Activated naive CD8-positive, alpha-beta T cell treated with anti-CD3 and anti-CD28 coated beads, Interleukin-2, amount 10 ng/mL, durations not matched to agents 7 days and 5 days (primary cell): ENCODE measurements at regions not wholly inside any gene's neighbourhood (a gene's known extent, or its start where the extent isn't known, plus 50 kb on each side); places are given as distances from the start of the nearest gene placed in this dataset.
"Not testable (repeated sequence)": the region's sequence is repeated elsewhere in the genome, so short reads cannot be mapped to it uniquely, and the experiment has no call there.

ENCODE experiments used
- ATAC-seq: fragments of 150-1000 bp; cut with Tn5 transposase; one replicate; pipeline ENCODE4 v1.10.0; 2021; ENCODE audit warnings: low read depth, moderate library complexity
- POLR2A ChIA-PET: fragments of 350-600 bp; sonication (Branson Sonifier 250); formaldehyde crosslinking; loops from one replicate; lab custom pipeline; 2021; ENCODE audit warnings: antibody characterized with exemption; lab: Charles Lee
- DNase-seq: peaks from one replicate; pipeline ENCODE4 v3.0.0; 2021
- H3K27ac Mint-ChIP-seq: one replicate; pipeline ENCODE4 v1.8.0; 2022; ENCODE audit warnings: mild to moderate bottlenecking, mixed read lengths
- H3K27me3 Mint-ChIP-seq: one replicate; pipeline ENCODE4 v1.8.0; 2022; ENCODE audit warnings: mild to moderate bottlenecking, moderate library complexity, mixed read lengths
- H3K36me3 Mint-ChIP-seq: one replicate; pipeline ENCODE4 v1.8.0; 2021; ENCODE audit warnings: mild to moderate bottlenecking, mixed read lengths
- H3K4me1 Mint-ChIP-seq: one replicate; pipeline ENCODE4 v1.8.0; 2021; ENCODE audit warnings: mixed read lengths
- H3K4me3 Mint-ChIP-seq: one replicate; pipeline ENCODE4 v1.8.0; 2022; ENCODE audit warnings: mild to moderate bottlenecking, moderate library complexity, mixed read lengths
- H3K9me3 Mint-ChIP-seq: one replicate; pipeline ENCODE4 v1.8.0; 2021; ENCODE audit warnings: mixed read lengths

DNA sequence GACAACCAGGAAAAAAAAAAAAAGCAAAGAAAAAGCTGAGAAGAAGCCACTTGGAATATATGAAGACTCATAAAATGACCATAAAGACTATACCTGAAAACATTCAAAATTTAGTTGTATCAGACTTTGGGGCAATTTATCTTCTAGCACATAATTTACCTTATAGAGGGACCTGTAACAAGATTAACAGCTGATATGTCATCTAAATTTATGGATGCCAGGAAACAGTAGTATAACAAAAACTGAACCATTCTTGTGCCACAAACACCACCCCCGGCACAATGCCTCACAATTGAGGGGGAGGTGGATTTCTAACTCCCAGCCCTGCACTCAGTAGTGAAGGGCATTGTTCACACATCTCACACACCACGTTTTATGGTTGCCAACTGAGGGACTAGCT, 1352.0 kb downstream of the BRINP3 start:
- POLR2A ChIA-PET = no interaction called here
- ATAC-seq (no peak), DNase-seq (no peak)
- Mint-ChIP-seq H3K27me3 (no peaks in the 10 kb centered on the region), H3K36me3 (no peaks in the 10 kb centered on the region), H3K9me3 (peaks cover 7% of the 10 kb centered on the region), H3K27ac (no peak overlapping the region), H3K4me3 (no peak overlapping the region), H3K4me1 (no peaks in the 10 kb centered on the region)

DNA sequence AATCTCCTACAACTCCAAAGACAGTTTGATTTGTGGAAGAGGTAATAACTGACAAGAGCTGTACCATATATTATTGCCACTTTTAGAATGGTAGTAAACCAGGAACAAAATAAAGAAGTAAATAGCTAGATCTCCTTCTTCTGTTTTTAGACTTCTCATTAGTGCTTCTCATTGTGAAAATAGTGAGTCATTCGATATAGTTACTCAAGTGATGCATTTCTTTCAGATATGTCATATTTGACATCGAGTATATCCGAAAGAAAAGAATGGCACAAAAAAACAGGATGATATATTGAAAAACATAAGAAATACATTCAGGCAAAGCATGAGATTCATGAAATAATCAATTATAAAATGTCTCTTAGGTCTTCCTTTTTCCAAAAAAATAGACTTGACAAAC, 1346.1 kb downstream of the BRINP3 start:
- Mint-ChIP-seq H3K9me3 (peaks cover 1% of the 10 kb centered on the region), H3K4me3 (no peak overlapping the region), H3K36me3 (no peaks in the 10 kb centered on the region), H3K27ac (no peak overlapping the region), H3K4me1 (no peaks in the 10 kb centered on the region), H3K27me3 (no peaks in the 10 kb centered on the region)
- DNase-seq (no peak), ATAC-seq (no peak)
- POLR2A ChIA-PET = no interaction called here

DNA sequence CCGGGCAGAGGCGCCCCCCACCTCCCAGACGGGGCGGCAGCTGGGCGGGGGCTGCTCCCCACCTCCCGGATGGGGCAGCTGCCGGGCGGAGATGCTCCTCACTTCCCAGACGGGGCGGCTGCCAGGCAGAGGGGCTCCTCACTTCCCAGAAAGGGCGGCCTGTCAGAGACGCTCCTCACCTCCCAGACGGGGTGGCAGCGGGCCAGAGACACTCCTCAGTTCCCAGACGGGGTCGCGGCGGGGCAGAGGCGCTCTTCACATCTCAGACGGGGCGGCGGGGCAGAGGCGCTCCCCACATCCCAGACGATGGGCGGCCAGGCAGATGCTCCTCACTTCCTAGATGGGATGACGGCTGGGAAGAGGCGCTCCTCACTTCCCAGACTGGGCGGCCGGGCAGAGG, 1337.9 kb downstream of the BRINP3 start:
- POLR2A ChIA-PET, DNase-seq, H3K9me3 Mint-ChIP-seq, H3K4me1 Mint-ChIP-seq, H3K36me3 Mint-ChIP-seq, H3K4me3 Mint-ChIP-seq, H3K27ac Mint-ChIP-seq, ATAC-seq, H3K27me3 Mint-ChIP-seq: not testable (repeated sequence)

DNA sequence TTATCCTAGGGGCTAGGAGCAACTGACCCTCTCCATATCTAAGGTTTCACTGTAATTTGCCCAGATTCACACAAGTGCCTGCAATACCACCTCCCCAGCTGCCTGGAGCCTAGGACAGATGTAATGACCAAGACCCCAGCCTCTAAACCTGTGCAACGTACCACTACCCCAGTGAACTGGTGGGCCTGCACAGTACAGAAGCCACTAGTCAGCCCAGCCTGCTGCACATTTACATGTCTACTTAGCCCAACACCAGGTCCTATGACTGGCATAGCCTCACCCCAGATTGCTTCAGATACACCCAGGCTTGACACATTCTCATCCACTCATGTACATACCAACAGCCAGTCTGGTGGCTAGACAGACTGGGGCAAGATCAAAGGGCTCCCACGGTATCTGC, 1336.6 kb downstream of the BRINP3 start:
- Mint-ChIP-seq H3K36me3 (no peaks in the 10 kb centered on the region), H3K27me3 (no peaks in the 10 kb centered on the region), H3K4me1 (no peaks in the 10 kb centered on the region), H3K27ac (no peak overlapping the region), H3K9me3 (peaks cover 2% of the 10 kb centered on the region), H3K4me3 (no peak overlapping the region)
- POLR2A ChIA-PET = no interaction called here
- ATAC-seq (no peak), DNase-seq (no peak)

DNA sequence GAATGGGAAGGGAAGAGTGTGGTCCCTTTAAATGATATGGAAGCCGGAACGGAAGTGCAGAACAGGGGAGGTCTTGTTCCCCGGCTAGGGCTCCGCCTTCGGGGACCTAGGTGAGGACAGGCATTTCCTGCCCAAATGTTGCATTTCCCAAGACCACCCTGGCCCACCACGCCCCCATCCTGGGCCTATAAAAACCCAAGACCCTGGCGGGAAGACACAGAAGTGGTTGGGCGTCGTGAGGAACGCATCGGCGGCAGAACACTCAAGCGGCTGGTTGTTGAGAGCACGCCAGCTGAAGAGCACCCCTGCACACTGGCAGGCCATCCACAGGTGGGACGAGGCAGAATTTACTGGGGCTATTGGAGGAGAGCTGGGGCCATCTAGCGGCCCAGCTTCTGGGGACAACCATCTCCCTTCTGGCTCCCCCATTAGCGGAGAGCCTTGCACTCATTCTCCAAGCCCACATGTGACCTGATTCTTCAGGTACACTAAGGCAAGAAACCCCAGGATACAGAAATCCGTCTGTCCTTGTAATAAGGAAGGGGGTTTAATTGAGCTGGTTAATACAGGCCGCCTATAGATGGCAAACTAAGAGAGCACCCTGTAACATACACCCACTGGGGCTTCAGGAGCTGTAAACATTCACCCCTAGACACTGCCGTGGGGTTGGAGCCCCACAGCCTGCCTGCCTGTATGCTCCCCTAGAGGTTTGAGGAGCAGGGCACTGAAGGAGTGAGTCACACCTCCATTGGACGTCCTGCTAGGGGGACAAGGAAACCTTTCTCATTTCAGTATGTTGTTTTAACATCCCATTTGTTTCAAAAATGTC, 1327.9 kb downstream of the BRINP3 start:
- H3K4me1 Mint-ChIP-seq = no peaks in the 10 kb centered on the region
- POLR2A ChIA-PET = no interaction called here
- H3K9me3 Mint-ChIP-seq = peaks cover 3% of the 10 kb centered on the region
- ATAC-seq = no peak
- H3K4me3 Mint-ChIP-seq = no peak overlapping the region
- no peak overlapping the region for H3K27ac Mint-ChIP-seq
- no peaks in the 10 kb centered on the region for H3K36me3 Mint-ChIP-seq
- no peak for DNase-seq
- no peaks in the 10 kb centered on the region for H3K27me3 Mint-ChIP-seq

DNA sequence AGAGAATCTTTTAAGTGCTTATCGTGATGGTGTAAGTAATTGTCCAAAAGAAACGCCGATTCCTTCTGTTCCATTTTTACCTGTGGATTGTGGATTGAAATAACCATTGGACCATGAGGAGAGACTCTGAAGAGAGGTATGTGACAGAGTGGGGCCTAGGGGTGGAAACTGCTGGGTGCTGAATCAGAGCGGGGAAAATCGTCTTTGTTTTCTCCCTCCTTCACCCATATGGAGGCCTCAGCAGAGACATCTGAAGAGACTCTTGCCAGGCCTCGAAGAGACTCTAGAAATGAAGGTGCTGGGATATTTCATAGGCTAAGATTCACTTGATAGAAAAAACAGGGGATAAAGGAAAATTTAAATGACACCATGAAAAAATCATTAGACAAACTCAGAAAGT, 1327.0 kb downstream of the BRINP3 start:
- H3K36me3 Mint-ChIP-seq = no peaks in the 10 kb centered on the region
- no peak overlapping the region for H3K4me3 Mint-ChIP-seq
- no peaks in the 10 kb centered on the region for H3K27me3 Mint-ChIP-seq

DNA sequence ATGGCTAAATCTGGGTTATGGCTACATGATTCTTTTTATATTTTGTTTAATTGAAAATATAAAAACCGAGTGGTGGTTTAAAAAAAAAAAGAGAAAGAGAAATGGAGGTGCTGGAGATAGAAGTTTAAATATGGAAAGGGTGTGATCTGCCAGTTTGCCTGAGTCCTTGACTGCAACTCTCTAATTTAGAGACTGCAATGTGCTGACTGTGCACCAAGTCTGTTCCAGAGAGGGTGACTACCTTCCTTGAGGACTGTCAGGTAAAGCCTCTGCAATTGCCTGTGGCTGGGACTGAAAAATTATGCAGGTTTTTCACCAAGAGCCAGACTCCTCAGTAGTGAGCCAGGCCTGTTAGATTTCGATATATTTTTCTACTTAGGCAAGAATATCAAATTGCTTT, 1326.3 kb downstream of the BRINP3 start:
- Mint-ChIP-seq H3K36me3 (no peaks in the 10 kb centered on the region), H3K27me3 (no peaks in the 10 kb centered on the region), H3K27ac (no peak overlapping the region), H3K4me3 (no peak overlapping the region), H3K4me1 (no peaks in the 10 kb centered on the region), H3K9me3 (peaks cover 3% of the 10 kb centered on the region)
- ATAC-seq (no peak), DNase-seq (no peak)
- POLR2A ChIA-PET = no interaction called here

More for the DNA sequence above, 1327.0 kb downstream of the BRINP3 start:
- no peaks in the 10 kb centered on the region for H3K4me1 Mint-ChIP-seq
- no peak overlapping the region for H3K27ac Mint-ChIP-seq
- H3K9me3 Mint-ChIP-seq = peaks cover 3% of the 10 kb centered on the region
- ATAC-seq (no peak), DNase-seq (no peak)
- POLR2A ChIA-PET = no interaction called here

DNA sequence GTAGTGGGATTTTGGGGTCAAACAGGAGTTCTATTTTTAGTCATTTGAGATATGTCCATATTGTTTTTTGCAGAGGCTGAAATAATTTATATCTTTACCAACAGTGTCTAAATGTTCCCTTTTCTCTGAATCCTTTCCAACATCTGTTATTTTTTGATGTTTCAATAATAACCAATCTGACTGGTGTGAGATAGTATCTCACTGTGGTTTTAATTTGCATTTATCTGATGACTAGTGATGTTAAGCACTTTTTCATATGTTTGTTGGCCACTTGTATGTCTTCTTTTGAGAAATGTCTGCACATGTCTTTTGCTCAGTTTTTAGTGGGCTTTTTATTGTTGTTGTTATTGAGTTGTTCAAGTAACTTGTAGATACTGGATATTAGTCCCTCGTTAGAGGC, 1325.0 kb downstream of the BRINP3 start:
- Mint-ChIP-seq H3K36me3 (no peaks in the 10 kb centered on the region), H3K4me3 (no peak overlapping the region), H3K4me1 (no peaks in the 10 kb centered on the region), H3K9me3 (peaks cover 3% of the 10 kb centered on the region), H3K27me3 (no peaks in the 10 kb centered on the region), H3K27ac (no peak overlapping the region)
- DNase-seq (no peak), ATAC-seq (no peak)
- POLR2A ChIA-PET = no interaction called here

DNA sequence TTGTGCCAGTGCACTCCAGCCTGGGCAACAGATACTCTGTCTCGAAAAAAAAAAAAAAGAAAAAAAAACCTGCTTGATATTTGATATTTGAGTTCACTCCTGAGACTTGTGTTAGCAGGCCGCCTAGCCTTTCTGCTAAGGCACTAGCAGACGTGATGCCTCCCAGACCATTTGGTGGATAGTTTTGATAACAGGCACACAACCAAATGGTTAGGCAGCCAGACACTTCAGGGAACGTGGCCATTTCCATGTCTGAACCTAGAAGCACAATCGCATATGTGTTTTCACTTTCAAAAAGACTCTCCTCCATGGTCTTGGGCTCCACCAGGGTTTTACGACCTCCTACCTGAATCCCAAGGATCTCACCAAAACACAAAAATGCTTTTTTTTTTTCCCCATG, 1319.5 kb downstream of the BRINP3 start:
- no peak overlapping the region for H3K27ac Mint-ChIP-seq
- no peak for DNase-seq
- no peaks in the 10 kb centered on the region for H3K36me3 Mint-ChIP-seq
- H3K27me3 Mint-ChIP-seq = no peaks in the 10 kb centered on the region
- no peaks in the 10 kb centered on the region for H3K4me1 Mint-ChIP-seq
- no peak for ATAC-seq
- H3K4me3 Mint-ChIP-seq = no peak overlapping the region
- peaks cover 4% of the 10 kb centered on the region for H3K9me3 Mint-ChIP-seq
- POLR2A ChIA-PET = no interaction called here

DNA sequence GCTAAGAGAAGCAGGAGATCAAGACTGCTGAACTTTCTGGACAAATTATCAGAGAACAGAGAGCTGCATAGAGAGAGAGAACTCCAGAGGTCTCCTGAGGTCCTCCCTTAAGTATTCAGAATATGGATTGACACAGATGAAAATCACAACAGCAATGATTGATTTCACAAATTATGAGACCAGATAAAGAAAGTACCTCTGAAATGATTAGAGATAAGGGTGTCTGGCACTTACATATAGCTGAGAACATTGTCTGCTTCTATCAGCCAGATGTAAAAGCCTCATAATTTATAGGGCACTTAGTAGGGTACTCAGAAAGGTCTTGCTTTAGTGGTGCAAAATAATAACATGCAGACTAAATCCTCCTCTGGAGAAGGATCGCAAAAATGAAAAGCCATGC, 1301.8 kb downstream of the BRINP3 start:
- H3K36me3 Mint-ChIP-seq = no peaks in the 10 kb centered on the region
- POLR2A ChIA-PET = no interaction called here
- no peak for DNase-seq
- H3K4me3 Mint-ChIP-seq = no peak overlapping the region
- H3K27ac Mint-ChIP-seq = no peak overlapping the region
- peaks cover 5% of the 10 kb centered on the region for H3K9me3 Mint-ChIP-seq
- no peaks in the 10 kb centered on the region for H3K4me1 Mint-ChIP-seq
- no peak for ATAC-seq
- no peaks in the 10 kb centered on the region for H3K27me3 Mint-ChIP-seq

DNA sequence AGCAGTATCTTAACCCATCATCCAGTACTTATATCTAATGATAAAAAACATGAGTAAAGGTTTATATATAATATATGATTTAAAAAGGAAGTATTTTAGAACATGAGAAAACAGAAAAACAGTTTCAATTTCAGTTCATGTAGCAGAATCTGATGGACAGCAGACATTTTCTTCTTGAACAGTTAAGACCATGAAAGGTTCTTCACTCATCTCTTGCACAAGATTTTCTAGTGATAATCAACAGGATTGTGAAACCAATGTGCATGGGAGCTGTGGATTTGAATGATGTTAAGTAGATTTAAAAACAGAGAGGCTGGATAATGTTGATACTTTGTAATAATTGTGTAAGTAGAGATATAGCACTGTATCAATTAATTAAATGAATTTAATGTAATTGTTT, 1297.6 kb downstream of the BRINP3 start:
- no peak for ATAC-seq
- no peaks in the 10 kb centered on the region for H3K36me3 Mint-ChIP-seq
- no peak overlapping the region for H3K4me3 Mint-ChIP-seq
- H3K4me1 Mint-ChIP-seq = no peaks in the 10 kb centered on the region
- H3K27me3 Mint-ChIP-seq = no peaks in the 10 kb centered on the region
- H3K27ac Mint-ChIP-seq = no peak overlapping the region
- POLR2A ChIA-PET = no interaction called here
- DNase-seq = no peak
- H3K9me3 Mint-ChIP-seq = no peaks in the 10 kb centered on the region

DNA sequence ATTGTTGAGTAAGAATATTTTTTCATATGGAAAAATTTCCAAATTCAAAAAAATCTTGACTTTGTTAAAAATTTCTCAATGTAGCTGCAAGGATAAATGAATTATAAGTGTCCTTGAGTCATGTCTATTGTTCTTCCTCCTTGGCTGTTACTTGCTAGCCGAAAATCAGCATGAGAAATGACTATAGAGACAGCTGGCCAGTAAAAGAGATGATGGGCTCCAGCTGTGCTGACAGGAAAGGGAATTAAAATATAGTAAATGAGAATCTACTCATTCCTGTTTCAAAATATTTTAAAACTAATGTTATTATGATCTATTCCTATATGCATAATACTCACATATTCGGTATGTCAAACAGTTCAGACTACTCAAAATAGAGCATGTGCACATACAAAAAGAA, 1292.6 kb downstream of the BRINP3 start:
- POLR2A ChIA-PET = no interaction called here
- DNase-seq (no peak), ATAC-seq (no peak)
- Mint-ChIP-seq H3K4me3 (no peak overlapping the region), H3K27me3 (no peaks in the 10 kb centered on the region), H3K36me3 (no peaks in the 10 kb centered on the region), H3K27ac (no peak overlapping the region), H3K9me3 (no peaks in the 10 kb centered on the region), H3K4me1 (no peaks in the 10 kb centered on the region)

DNA sequence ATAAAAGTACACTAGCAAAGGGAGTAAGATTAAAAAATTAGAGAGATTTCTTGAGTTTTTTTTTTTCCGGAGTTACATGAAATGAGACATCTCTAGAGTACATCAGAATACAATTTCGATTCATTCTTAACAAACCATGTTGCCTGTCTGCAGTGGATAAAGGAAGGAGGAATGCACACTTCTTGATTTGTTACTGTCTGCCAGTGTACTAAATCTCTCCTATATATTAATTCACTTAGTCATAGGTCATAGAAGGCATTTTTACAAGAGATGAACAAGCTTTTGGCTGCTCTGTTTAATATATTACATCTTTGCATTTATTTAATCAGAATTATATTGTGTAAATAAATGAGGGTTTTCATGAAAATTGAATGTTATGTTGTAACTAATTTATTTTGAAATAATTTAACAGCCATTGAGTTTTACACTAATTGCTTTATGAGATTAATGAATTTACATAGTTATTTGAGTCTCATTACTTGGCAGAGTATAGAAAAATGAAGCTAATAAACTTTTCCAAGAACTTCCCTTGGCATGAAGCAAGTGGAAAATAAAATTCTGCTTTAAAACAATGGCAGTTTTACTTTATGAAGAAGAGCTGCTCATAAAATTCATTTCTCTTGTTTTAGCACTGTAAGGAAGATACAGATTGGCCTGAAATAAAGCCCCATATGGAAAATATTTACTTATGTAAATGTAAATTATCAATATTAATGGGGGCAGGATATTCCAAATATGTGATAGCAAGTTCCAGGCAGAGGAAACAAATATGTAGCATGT, 1284.7 kb downstream of the BRINP3 start:
- POLR2A ChIA-PET = no interaction called here
- H3K27ac Mint-ChIP-seq = no peak overlapping the region
- ATAC-seq = no peak

DNA sequence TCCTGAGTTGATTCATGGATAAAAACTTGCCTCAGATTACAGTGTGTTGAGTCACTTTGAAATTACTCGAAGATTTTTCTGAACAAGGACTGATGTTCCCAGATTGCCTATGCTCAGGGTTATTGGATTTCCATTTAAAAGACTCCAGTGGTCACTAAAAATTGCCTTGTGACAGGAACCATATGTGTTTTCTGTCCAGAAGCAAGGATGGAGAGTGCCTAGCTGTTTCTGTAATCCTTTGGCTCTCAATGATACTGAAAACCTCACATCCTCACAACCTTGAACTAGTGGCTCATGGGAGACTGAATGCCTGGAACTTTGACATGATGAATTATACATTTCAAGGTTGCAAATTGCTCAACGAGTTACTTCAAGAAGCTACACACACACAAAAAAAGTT, 1271.8 kb downstream of the BRINP3 start:
- DNase-seq = no peak
- POLR2A ChIA-PET = no interaction called here
- H3K4me3 Mint-ChIP-seq = no peak overlapping the region
- no peaks in the 10 kb centered on the region for H3K27me3 Mint-ChIP-seq
- H3K27ac Mint-ChIP-seq = no peak overlapping the region
- no peak for ATAC-seq
- peaks cover 5% of the 10 kb centered on the region for H3K9me3 Mint-ChIP-seq
- H3K36me3 Mint-ChIP-seq = no peaks in the 10 kb centered on the region
- H3K4me1 Mint-ChIP-seq = no peaks in the 10 kb centered on the region

More for the DNA sequence above, 1284.7 kb downstream of the BRINP3 start:
- Mint-ChIP-seq H3K9me3 (peaks cover 2% of the 10 kb centered on the region), H3K27me3 (no peaks in the 10 kb centered on the region), H3K4me1 (no peaks in the 10 kb centered on the region), H3K4me3 (no peak overlapping the region), H3K36me3 (no peaks in the 10 kb centered on the region)
- DNase-seq = no peak
